A549 (cell line): ENCODE measurements at regions not wholly inside any gene's neighbourhood (a gene's known extent, or its start where the extent isn't known, plus 50 kb on each side); places are given as distances from the start of the nearest gene placed in this dataset.

Source experiments
- ATAC-seq, 2 experiments: fragments of 200-7000 bp in 1 of 2; fragments of >200 bp in 1 of 2; cut with Nextera tagmentation in 1 of 2; cut with Tn5 transposase in 1 of 2; 3 replicates each; pipeline versions ENCODE4 v1.8.0 to v1.9.1; 2018 to 2020; ENCODE audit warnings: mild to moderate bottlenecking in 1 of 2, moderate library complexity in 1 of 2
- CTCF ChIA-PET: fragments of 300-600 bp; sonication (Branson Sonifier 250); formaldehyde crosslinking; extraction: SDS; loops from one replicate; lab custom pipeline; 2021; ENCODE audit warnings: antibody characterized with exemption, inconsistent platforms; lab: Yijun Ruan, JAX
- POLR2A ChIA-PET: fragments of 350-600 bp; formaldehyde crosslinking; extraction: SDS; loops from one replicate; lab custom pipeline; 2021; ENCODE audit warnings: antibody characterized with exemption, inconsistent platforms; lab: Yijun Ruan, JAX
- DNase-seq, 2 experiments: peaks; one replicate each; pipeline versions ENCODE4 v3.0.0 to v3.0.0-alpha.2; 2011 to 2016; ENCODE audit warnings: low read depth in 1 of 2, low spot score in 1 of 2
- FAIRE-seq: peaks from 2 replicates; lab custom pipeline; 2011; peaks lifted over from hg19 to GRCh38; lab: Jason Lieb, UNC
- H3K27ac ChIP-seq, 2 experiments: fragments of >200 bp; sonication (Bioruptor Twin); formaldehyde crosslinking; 3 replicates each; pipeline ENCODE4 v1.5.1; 2016 to 2017
- H3K4me1 ChIP-seq: fragments of >200 bp; sonication (Bioruptor Twin); formaldehyde crosslinking; 3 replicates; pipeline ENCODE4 v1.6.1; 2016
- H3K4me2 ChIP-seq: fragments of >200 bp; sonication (Bioruptor Twin); formaldehyde crosslinking; 3 replicates; pipeline ENCODE4 v1.6.1; 2016
- H3K4me3 ChIP-seq: fragments of >200 bp; sonication (Bioruptor Twin); formaldehyde crosslinking; 3 replicates; pipeline ENCODE4 v1.5.1; 2016
- H3K9me3 ChIP-seq: fragments of >200 bp; sonication (Bioruptor Twin); formaldehyde crosslinking; 3 replicates; pipeline ENCODE4 v1.6.1; 2016
- CBX8 ChIP-seq: fragments of 200-600 bp; sonication (generic); IDR thresholded peaks from 2 replicates; pipeline ENCODE4 v1.6.1; 2016
- EP300 ChIP-seq, 2 experiments: fragments of >200 bp; sonication (Bioruptor Twin); formaldehyde crosslinking; IDR thresholded peaks; 2 replicates in 1 of 2; 3 replicates in 1 of 2; pipeline ENCODE4 v1.6.1; 2016 to 2017
- FOSB ChIP-seq: fragments of 250-450 bp; sonication (Bioruptor Pico); IDR thresholded peaks from 2 replicates; pipeline ENCODE4 v1.5.0; 2020; ENCODE audit warnings: mild to moderate bottlenecking, moderate library complexity
- HOXB13 ChIP-seq: fragments of 250-450 bp; sonication (Bioruptor Pico); IDR thresholded peaks from 2 replicates; pipeline ENCODE4 v1.5.0; 2020; ENCODE audit warnings: low read depth, mild to moderate bottlenecking, moderate library complexity
- KDM1A ChIP-seq: fragments of 200-600 bp; sonication (generic); IDR thresholded peaks from 2 replicates; pipeline ENCODE4 v1.6.1; 2016; ENCODE audit warnings: low read depth, mild to moderate bottlenecking
- KDM5A ChIP-seq: fragments of 200-600 bp; sonication (generic); IDR thresholded peaks from 2 replicates; pipeline ENCODE4 v1.6.1; 2016; ENCODE audit warnings: antibody characterized with exemption, mild to moderate bottlenecking
- NFE2L2 ChIP-seq: fragments of 150-350 bp; conservative IDR thresholded peaks from 2 replicates; pipeline ENCODE4 v1.6.1; 2014; ENCODE audit warnings: low read length
- NPAS2 ChIP-seq: fragments of 250-450 bp; sonication (Bioruptor Pico); IDR thresholded peaks from 2 replicates; pipeline ENCODE4 v1.8.0; 2022; ENCODE audit warnings: mild to moderate bottlenecking, moderate library complexity, borderline replicate concordance
- POLR2AphosphoS2 ChIP-seq: conservative IDR thresholded peaks from 2 replicates; pipeline ENCODE4 v1.6.1; 2012; ENCODE audit warnings: low read length, improper control_type of control experiment, inconsistent platforms
- RCOR1 ChIP-seq: fragments of 150-350 bp; IDR thresholded peaks from 2 replicates; pipeline ENCODE4 v1.6.1; 2014; ENCODE audit warnings: antibody characterized with exemption, low read length, low read depth
- SMC3 ChIP-seq: fragments of >200 bp; sonication (Bioruptor Twin); formaldehyde crosslinking; IDR thresholded peaks from 3 replicates; pipeline ENCODE4 v1.6.1; 2018; ENCODE audit warnings: inconsistent platforms
- small RNA-seq, 6 experiments: library from RNA; depleted of rRNA; stranded (forward); fragments of <200 nt; gene quantifications; one replicate each; pipeline ENCODE3, GENCODE V24; 2012
- TF ChIP-seq, protein P1 (sequence below): fragments of 250-450 bp; sonication (Bioruptor Pico); IDR thresholded peaks from 2 replicates; pipeline ENCODE4 v1.5.0; 2020; ENCODE audit warnings: low read depth, mild to moderate bottlenecking, moderate library complexity
- TF ChIP-seq, protein P2 (sequence below): fragments of 250-450 bp; sonication (Bioruptor Pico); IDR thresholded peaks from 2 replicates; pipeline ENCODE4 v1.5.0; 2021; ENCODE audit warnings: mild to moderate bottlenecking, moderate library complexity, borderline replicate concordance
- TF ChIP-seq, protein P3 (sequence below): IDR thresholded peaks from 2 replicates; pipeline ENCODE4 v1.6.1; 2012; ENCODE audit warnings: low read depth, borderline replicate concordance
- TF ChIP-seq, protein P4 (sequence below): fragments of >200 bp; sonication (Bioruptor Twin); formaldehyde crosslinking; IDR thresholded peaks from 2 replicates; pipeline ENCODE4 v1.6.1; 2016
- TF ChIP-seq, protein P5 (sequence below): IDR thresholded peaks from 2 replicates; pipeline ENCODE4 v1.6.1; 2012
- TF ChIP-seq, protein P6 (sequence below): fragments of 150-350 bp; IDR thresholded peaks from 2 replicates; pipeline ENCODE4 v1.6.1; 2014; ENCODE audit warnings: low read depth, mild to moderate bottlenecking, low read length

DNA sequence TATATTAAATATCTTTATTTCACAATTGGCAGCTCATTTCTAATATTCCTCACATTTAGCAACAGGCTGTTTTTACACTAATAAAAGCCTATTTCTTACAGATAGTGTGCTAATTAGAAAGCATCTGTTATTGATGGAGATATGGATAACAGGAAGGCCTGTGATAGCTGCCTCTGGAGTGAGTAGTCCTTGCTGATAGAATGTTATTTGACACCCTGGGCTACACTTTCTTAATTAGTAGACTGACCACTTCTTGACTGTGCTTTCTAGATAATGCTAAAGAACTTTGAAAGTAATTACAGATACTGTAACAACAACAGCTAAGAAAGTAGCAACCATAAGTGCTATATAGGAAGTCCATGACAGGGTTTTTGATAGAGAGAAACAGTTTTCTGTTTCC, 554.3 kb downstream of the DIAPH3 start:
- ChIA-PET POLR2A (no interaction called here), CTCF (no interaction called here)
- ATAC-seq (no peak), DNase-seq (no peak), FAIRE-seq (no peak)
- Histone ChIP-seq H3K4me3 (no peak overlapping the region), H3K9me3 (no peaks in the 10 kb centered on the region), H3K4me2 (no peak overlapping the region), H3K27ac (no peak overlapping the region), H3K4me1 (no peaks in the 10 kb centered on the region)
- TF ChIP-seq KDM5A (no peak), HOXB13 (no peak), SMC3 (no peak), KDM1A (no peak), POLR2AphosphoS2 (no peak), NPAS2 (no peak), CBX8 (no peak), NFE2L2 (no peak), RCOR1 (no peak), EP300 (IDR thresholded peaks at IDR 0.05) (no peak), FOSB (no peak)
- TF ChIP-seq, protein P1, sequence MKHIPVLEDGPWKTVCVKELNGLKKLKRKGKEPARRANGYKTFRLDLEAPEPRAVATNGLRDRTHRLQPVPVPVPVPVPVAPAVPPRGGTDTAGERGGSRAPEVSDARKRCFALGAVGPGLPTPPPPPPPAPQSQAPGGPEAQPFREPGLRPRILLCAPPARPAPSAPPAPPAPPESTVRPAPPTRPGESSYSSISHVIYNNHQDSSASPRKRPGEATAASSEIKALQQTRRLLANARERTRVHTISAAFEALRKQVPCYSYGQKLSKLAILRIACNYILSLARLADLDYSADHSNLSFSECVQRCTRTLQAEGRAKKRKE (CRISPR knock-in tag) = no peak
- TF ChIP-seq, protein P2, sequence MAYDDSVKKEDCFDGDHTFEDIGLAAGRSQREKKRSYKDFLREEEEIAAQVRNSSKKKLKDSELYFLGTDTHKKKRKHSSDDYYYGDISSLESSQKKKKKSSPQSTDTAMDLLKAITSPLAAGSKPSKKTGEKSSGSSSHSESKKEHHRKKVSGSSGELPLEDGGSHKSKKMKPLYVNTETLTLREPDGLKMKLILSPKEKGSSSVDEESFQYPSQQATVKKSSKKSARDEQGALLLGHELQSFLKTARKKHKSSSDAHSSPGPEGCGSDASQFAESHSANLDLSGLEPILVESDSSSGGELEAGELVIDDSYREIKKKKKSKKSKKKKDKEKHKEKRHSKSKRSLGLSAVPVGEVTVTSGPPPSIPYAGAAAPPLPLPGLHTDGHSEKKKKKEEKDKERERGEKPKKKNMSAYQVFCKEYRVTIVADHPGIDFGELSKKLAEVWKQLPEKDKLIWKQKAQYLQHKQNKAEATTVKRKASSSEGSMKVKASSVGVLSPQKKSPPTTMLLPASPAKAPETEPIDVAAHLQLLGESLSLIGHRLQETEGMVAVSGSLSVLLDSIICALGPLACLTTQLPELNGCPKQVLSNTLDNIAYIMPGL (CRISPR knock-in tag) = no peak
- TF ChIP-seq, protein P3, sequence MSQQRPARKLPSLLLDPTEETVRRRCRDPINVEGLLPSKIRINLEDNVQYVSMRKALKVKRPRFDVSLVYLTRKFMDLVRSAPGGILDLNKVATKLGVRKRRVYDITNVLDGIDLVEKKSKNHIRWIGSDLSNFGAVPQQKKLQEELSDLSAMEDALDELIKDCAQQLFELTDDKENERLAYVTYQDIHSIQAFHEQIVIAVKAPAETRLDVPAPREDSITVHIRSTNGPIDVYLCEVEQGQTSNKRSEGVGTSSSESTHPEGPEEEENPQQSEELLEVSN = no peak
- TF ChIP-seq, protein P4, sequence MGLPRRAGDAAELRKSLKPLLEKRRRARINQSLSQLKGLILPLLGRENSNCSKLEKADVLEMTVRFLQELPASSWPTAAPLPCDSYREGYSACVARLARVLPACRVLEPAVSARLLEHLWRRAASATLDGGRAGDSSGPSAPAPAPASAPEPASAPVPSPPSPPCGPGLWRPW = no peak
- TF ChIP-seq, protein P5, sequence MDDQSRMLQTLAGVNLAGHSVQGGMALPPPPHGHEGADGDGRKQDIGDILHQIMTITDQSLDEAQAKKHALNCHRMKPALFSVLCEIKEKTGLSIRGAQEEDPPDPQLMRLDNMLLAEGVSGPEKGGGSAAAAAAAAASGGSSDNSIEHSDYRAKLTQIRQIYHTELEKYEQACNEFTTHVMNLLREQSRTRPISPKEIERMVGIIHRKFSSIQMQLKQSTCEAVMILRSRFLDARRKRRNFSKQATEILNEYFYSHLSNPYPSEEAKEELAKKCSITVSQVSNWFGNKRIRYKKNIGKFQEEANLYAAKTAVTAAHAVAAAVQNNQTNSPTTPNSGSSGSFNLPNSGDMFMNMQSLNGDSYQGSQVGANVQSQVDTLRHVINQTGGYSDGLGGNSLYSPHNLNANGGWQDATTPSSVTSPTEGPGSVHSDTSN = no peak
- TF ChIP-seq, protein P6, sequence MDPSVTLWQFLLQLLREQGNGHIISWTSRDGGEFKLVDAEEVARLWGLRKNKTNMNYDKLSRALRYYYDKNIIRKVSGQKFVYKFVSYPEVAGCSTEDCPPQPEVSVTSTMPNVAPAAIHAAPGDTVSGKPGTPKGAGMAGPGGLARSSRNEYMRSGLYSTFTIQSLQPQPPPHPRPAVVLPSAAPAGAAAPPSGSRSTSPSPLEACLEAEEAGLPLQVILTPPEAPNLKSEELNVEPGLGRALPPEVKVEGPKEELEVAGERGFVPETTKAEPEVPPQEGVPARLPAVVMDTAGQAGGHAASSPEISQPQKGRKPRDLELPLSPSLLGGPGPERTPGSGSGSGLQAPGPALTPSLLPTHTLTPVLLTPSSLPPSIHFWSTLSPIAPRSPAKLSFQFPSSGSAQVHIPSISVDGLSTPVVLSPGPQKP = no peak

Small RNAs in the stretch of these regions (small RNA-seq; reads per million reads assigned to genes)
- gene AL161423.1 (0 reads per million in 6 experiments), gene HMGN2P39 (0 reads per million in 6 experiments), gene RNA5SP30 (0 reads per million in 6 experiments), gene RNU7-88P (0 to 1.3 (median 0) reads per million in 6 experiments), gene RNY4P29 (0 reads per million in 6 experiments)
